ENCODE measurements at regions not wholly inside any gene's neighbourhood (a gene's known extent, or its start where the extent isn't known, plus 50 kb on each side); places are given as distances from the start of the nearest gene placed in this dataset.

GRCh38 chr7:94170836-94171235 is 166.7 kb upstream of the BET1 start:
- TF ChIP-seq EZH2 (IDR thresholded peaks at IDR 0.05) (no peak), POLR2AphosphoS5 (IDR thresholded peaks at IDR 0.05; ENCODE audit: borderline replicate concordance, low read depth, low read length) (no peak), FOXP2 (optimal IDR thresholded peaks at IDR 0.05; ENCODE audit: control extremely low read depth, extremely low read length, insufficient read depth) (no peak)

Measured in SK-N-MC (cell line).